Forelimb muscle (tissue), 1 donor: ENCODE measurements at regions not wholly inside any gene's neighbourhood (a gene's known extent, or its start where the extent isn't known, plus 50 kb on each side); places are given as distances from the start of the nearest gene placed in this dataset.
"Not testable (repeated sequence)": the region's sequence is repeated elsewhere in the genome, so short reads cannot be mapped to it uniquely, and the experiment has no call there.

ENCODE experiments used
- DNase-seq: peaks from one replicate; pipeline ENCODE4 v3.0.0-alpha.2; 2013; ENCODE audit warnings: low read depth

DNA sequence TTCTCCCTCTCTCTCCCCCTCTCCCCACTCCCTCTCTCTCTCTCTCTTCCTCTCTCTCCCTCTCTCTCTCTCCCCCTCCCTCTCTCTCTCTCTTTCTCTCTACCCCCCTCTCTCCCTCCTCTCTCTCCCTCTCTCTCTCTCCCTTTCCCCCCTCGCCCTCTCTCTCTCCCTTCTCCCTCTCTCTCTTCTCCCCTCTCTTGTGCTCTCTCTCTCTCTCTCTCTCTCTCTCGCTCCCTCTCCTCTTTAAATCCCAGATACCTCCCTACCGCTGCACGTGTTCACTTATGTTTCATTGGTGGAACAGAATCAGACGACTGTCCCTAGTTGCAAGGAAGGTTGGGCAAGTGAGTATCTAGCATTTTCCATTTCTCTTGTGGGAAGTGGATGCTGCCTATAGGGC is 166.5 kb downstream of the EBLN2 start:
- DNase-seq = no peak

GRCh38 chr3:73228437-73228836 is 167.0 kb downstream of the EBLN2 start:
- DNase-seq = no peak

DNA sequence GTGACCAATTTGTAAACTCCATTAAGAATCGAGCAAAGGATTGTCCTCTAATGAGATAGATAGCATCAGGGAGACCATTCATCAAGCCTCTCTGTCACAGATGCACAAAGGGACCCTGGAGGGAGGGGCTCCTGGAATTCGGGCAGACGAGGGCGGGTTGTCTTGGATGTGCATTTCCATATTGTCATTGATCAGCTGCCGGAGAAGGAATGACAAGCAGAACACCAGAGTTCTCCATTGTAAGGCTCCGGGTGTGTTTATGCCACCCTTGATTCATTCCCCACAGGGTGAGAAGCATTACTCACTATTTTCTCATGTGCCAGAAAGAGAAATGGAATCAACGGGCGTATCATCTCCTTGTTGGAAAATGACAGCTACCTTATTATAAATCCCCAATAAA is 167.5 kb downstream of the EBLN2 start:
- no peak for DNase-seq

- DNase-seq = no peak
These were observed 173.0 kb downstream of the EBLN2 start for GRCh38 chr3:73234354-73235014.

- no peak for DNase-seq
These were observed 174.3 kb downstream of the EBLN2 start for GRCh38 chr3:73235768-73236167.

DNA sequence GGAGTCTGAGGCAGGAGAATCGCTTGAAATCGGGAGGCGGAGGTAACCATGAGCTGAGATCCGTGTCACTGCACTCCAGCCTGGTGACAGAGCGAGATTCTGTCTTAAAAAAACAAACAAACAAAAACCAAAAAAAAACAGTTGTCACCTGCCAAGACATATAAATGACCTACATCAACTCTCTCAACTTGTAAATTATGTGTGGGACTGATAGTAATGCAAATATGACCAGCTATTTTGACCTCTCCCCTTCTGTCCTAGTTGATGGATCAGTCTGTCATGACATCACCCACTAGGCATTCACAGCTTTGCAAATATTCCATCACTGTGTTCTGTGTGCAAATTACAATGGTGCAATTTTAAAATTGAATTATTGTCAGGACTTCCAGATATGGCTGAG is 175.4 kb downstream of the EBLN2 start:
- no peak for DNase-seq

GRCh38 chr3:73243740-73244139 is 182.3 kb downstream of the EBLN2 start:
- no peak for DNase-seq

DNA sequence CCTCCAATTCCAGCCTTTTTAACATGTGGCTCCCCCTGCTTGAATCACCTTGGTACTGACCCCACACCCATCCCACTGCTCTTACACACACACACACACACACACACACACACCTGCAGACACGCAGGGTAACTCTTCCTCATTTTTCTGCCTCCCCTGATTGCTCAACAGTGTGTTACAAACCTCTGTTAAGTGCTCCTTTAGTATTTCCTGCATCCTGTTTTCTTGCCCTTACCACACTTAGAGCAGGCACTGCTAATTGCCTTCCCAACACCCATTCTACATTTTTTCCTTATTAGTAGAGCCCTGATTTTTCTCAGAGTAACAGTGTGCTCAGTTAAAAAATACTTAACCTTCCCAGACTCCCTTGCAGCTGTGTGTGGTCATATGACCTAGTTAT is 184.0 kb downstream of the EBLN2 start:
- no peak for DNase-seq

DNA sequence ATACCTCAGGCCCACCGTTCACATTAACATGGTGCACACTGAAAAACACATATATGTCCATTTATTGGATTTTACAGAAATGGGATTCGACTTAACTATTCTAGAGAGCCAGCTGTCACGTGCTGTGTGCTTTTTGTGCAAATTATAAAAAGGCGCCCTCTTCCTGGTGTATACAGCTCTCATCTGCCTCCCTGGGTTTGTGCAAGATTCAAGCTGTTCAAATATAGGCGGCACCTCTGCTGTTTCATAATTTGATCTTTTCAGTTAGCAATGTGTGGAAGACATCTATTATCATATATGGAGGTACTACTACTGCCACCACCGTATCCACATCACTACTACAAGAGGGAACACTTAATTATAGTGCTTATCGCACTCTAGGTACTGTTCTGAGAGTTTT is 187.6 kb downstream of the EBLN2 start:
- DNase-seq = no peak

DNA sequence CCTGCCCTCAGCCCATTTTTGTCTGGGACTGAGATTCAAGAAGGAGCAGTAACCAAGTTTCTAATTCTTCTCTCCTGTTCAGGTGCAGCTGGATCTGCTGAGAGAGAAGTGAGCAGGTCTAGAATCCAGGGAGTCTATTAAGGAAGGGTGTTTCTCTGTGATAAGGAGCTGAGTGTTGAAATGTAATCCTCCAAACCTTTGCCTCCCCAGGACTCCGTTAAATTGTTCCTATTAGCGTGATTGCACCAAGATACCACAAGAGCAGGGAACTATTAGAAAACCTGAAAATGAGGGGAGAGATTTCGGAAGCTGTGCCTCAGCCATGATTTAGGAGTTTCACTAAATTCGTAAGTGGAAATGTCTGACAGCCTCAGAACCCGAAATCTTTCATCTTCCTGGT is 192.6 kb downstream of the EBLN2 start:
- no peak for DNase-seq

DNA sequence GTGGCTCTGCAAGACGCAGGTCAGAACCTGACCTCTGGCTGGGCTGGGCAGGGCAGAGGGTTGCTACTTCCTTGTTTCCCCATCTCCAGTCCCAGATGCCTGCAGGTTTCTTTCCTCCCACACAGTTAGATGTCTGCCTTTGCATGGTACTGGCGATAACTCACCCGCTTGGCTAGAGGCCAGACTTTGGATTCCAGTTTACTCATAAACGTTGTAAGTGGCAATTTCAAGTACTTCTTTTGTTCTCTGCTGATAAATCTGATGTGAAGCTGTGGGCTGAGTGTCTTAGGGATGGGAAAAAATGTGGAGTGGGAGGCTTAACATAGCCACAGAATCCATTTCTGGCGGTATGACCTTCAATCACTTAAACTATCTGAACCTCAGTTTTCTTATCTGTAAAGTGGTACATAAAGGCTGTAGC is 194.2 kb downstream of the EBLN2 start:
- DNase-seq = no peak

- no peak for DNase-seq
These were observed 195.7 kb downstream of the EBLN2 start for GRCh38 chr3:73257186-73257585.

- no peak for DNase-seq
These were observed 196.6 kb downstream of the EBLN2 start for GRCh38 chr3:73258057-73258456.

DNA sequence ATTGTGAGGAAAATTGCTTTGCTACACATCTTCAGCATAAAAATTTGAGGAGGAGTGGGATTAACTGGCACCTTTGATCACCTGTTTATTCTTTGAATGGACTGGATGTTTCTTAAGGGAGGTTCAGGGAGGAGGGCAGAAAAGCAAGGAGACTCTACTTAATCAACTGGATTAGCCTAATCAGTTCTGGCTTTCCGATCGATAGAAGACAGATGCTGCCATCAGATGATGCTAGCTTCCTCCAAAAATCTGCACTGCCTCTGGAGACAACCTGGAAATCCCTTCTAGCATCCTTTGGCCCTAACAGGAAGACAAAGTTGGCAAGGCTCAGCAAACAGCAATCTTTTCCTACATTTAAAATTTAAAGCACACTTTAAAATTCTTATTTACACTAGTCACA is 197.8 kb downstream of the EBLN2 start:
- DNase-seq = no peak

DNA sequence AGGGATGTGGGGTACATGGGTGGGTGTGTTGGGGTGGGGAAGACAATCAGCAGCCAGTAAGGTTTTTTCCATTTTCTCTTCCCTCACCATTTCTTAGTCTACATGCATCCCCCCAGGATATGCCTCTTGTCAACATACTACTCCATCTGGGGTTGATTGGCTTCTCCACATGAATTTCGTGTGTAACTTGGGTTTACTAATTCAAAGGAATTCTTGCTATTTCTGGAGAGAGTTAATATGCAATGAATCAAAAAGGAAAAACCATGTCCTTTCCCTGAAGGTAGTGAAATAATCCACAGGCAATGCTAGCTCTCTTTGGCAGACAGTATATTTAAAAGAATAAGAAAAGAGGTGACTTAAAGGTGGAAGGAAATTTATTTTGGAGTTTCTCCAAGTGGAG is 198.4 kb downstream of the EBLN2 start:
- no peak for DNase-seq

- not testable (repeated sequence) for DNase-seq
These were observed 205.1 kb downstream of the EBLN2 start for GRCh38 chr3:73266558-73266957.

- DNase-seq = not testable (repeated sequence)
These were observed 207.7 kb downstream of the EBLN2 start for GRCh38 chr3:73269126-73269525.

- no peak for DNase-seq
These were observed 209.5 kb downstream of the EBLN2 start for GRCh38 chr3:73270839-73271483.

DNA sequence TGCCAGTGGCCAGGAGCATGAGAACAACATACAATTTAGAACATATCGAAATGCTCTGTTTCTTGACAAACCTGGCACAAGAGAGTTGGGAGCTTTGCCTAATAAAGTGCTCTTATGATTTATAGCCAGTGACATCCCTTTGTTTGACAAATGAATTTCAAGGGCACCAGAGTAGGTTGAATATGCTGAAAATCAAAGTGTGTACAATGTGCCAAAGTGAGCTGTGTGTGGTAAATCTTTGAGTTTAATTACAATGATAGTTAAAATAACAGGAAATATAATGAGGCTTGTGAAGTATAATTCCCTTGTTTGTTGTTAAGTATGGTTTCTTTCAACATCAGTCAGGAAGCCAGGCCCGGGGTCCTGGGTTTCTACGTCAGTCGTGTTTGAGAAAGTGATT is 211.9 kb downstream of the EBLN2 start:
- no peak for DNase-seq

DNA sequence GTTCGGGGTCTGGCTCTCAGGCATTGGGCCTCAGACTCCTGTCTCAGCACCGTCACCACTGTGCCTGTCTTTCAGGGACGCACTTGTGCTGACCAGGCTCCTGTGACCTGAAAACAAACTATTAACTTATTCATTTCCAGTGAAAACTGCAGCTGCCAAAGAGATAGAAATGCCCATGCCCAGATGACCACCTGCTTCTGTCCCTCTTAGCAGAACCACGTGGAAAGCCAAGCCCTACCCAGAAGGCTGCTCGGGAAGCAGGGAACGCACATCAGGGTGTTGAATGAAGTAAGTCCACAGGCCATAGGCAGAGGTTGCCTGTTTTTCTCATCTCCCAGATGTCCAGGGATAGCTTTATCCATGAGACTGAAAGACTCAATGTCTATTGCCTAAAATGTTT is 219.3 kb downstream of the EBLN2 start:
- DNase-seq = no peak

DNA sequence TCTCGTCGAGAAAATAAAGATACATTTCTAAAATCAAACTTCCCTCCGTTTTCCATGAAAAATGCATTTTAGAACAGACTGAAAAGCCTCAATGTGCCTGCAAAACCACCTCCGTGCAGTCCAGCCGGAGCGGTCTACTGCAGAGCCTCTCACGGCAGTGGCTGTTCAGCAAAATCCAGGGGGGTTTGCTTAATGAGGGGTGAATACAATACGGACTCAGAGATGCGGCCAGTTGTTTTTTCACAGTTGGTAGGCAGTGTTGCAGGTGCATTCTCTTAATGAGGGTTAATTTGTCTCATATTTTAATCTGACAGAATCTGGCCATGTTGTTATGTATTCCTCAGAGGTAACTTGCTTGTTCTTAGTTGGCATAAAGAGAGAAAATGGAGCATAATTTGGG is 223.0 kb downstream of the EBLN2 start:
- DNase-seq = no peak

- no peak for DNase-seq
These were observed 230.1 kb downstream of the EBLN2 start for GRCh38 chr3:73291541-73291940.

DNA sequence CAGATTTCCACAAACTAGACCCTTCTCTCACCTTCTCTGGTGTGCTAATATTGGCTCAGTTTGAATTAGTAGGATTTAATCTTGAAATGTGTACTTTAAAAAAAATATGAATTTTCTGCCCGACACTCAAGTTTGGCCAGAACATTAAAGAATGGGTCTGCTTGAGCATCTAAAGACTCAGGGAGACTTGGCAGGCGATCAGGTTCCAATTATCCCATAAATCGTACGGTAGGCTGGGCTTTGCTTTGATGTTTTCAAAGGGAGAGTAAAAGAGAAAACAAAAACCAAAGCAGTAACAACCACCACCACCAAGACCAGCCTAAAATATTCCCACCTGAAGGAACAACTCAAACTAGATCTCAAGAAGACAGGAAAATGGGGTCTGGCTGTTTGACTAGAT is 230.8 kb downstream of the EBLN2 start:
- DNase-seq = no peak

GRCh38 chr3:73294537-73294936 is 233.1 kb downstream of the EBLN2 start:
- DNase-seq = no peak
